Smooth muscle cell (in vitro differentiated cells): ENCODE measurements at regions not wholly inside any gene's neighbourhood (a gene's known extent, or its start where the extent isn't known, plus 50 kb on each side); places are given as distances from the start of the nearest gene placed in this dataset.

ENCODE experiments used
- DNase-seq: peaks from one replicate; lab custom pipeline; 2025; ENCODE audit not compliant: unreplicated experiment; lab: John Stamatoyannopoulos, UW
- H2AFZ ChIP-seq: fragments of 200-600 bp; sonication (generic); 2 replicates; pipeline ENCODE4 v1.6.0; 2016; ENCODE audit warnings: antibody characterized with exemption, low read depth, mild to moderate bottlenecking
- H3F3A ChIP-seq: fragments of 200-600 bp; sonication (generic); 2 replicates; pipeline ENCODE4 v1.6.0; 2017; ENCODE audit warnings: antibody characterized with exemption, low read depth
- H3K27ac ChIP-seq: fragments of 200-600 bp; sonication (generic); 2 replicates; pipeline ENCODE4 v1.5.1; 2016; ENCODE audit warnings: low read depth, mild to moderate bottlenecking
- H3K27me3 ChIP-seq: fragments of 200-600 bp; sonication (generic); 2 replicates; pipeline ENCODE4 v1.6.1; 2016; ENCODE audit warnings: low read depth, mild to moderate bottlenecking
- H3K36me3 ChIP-seq: fragments of 200-600 bp; sonication (generic); 2 replicates; pipeline ENCODE4 v1.5.1; 2016; ENCODE audit warnings: low read depth
- H3K4me1 ChIP-seq: fragments of 200-600 bp; sonication (generic); 2 replicates; pipeline ENCODE4 v1.5.1; 2016; ENCODE audit warnings: low read depth
- H3K4me2 ChIP-seq: fragments of 200-600 bp; sonication (generic); 2 replicates; pipeline ENCODE4 v1.6.0; 2016; ENCODE audit warnings: mild to moderate bottlenecking
- H3K4me3 ChIP-seq: fragments of 200-600 bp; sonication (generic); 2 replicates; pipeline ENCODE4 v1.5.1; 2016; ENCODE audit warnings: mild to moderate bottlenecking
- H3K79me2 ChIP-seq: fragments of 200-600 bp; sonication (generic); 2 replicates; pipeline ENCODE4 v1.6.0; 2016; ENCODE audit warnings: low read depth, mild to moderate bottlenecking
- H3K9ac ChIP-seq: fragments of 200-600 bp; sonication (generic); 2 replicates; pipeline ENCODE4 v1.6.0; 2016; ENCODE audit warnings: low read depth
- H3K9me3 ChIP-seq: fragments of 200-600 bp; sonication (generic); replicated peaks from 2 replicates; pipeline ENCODE4 v1.5.1; 2016; ENCODE audit warnings: low read depth
- H4K20me1 ChIP-seq: fragments of 200-600 bp; sonication (generic); 2 replicates; pipeline ENCODE4 v1.6.0; 2016; ENCODE audit warnings: low read depth
- WGBS: methylation state at CpG from one replicate; pipeline ENCODE4 v1.1.7; 2016; ENCODE audit warnings: low lambda C conversion rate; 5-methylcytosine and 5-hydroxymethylcytosine counted together
- TF ChIP-seq, protein P1 (sequence below): fragments of 200-600 bp; sonication (generic); IDR thresholded peaks from 2 replicates; pipeline ENCODE4 v1.5.1; 2017; ENCODE audit warnings: borderline replicate concordance, mild to moderate bottlenecking, antibody characterized with exemption; ENCODE audit not compliant: insufficient read depth, poor library complexity, severe bottlenecking

DNA sequence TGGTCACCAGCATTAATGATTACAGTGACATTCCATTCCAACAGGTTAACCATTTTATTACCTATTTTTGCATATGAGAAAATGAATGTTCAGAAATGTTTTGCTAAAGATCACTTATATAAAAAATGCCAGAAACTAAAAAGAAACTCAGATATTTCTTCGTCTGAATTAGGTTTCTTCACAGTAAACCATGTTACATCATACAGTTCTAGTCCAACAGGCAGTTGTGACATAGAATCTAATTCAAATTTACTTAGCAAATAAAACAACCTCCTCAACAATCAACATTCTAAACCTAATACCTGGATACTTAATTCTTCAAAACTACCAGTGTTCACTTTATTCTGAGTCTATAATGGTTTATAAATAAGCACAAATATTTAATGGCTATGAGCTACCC, 416.3 kb upstream of the LRRTM4 start:
- DNase-seq = no peak
- Histone ChIP-seq H3K9me3 (no peaks in the 10 kb centered on the region), H3K36me3 (no peaks in the 10 kb centered on the region), H3K4me3 (no peak overlapping the region), H4K20me1 (no peaks in the 10 kb centered on the region), H3K4me1 (no peaks in the 10 kb centered on the region), H3K27ac (no peak overlapping the region), H3K9ac (no peak overlapping the region), H2AFZ (no peak overlapping the region), H3K27me3 (no peaks in the 10 kb centered on the region), H3F3A (no peaks in the 10 kb centered on the region), H3K4me2 (no peak overlapping the region), H3K79me2 (no peaks in the 10 kb centered on the region)
- TF ChIP-seq, protein P1, sequence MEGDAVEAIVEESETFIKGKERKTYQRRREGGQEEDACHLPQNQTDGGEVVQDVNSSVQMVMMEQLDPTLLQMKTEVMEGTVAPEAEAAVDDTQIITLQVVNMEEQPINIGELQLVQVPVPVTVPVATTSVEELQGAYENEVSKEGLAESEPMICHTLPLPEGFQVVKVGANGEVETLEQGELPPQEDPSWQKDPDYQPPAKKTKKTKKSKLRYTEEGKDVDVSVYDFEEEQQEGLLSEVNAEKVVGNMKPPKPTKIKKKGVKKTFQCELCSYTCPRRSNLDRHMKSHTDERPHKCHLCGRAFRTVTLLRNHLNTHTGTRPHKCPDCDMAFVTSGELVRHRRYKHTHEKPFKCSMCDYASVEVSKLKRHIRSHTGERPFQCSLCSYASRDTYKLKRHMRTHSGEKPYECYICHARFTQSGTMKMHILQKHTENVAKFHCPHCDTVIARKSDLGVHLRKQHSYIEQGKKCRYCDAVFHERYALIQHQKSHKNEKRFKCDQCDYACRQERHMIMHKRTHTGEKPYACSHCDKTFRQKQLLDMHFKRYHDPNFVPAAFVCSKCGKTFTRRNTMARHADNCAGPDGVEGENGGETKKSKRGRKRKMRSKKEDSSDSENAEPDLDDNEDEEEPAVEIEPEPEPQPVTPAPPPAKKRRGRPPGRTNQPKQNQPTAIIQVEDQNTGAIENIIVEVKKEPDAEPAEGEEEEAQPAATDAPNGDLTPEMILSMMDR = no peak
- WGBS = 84% methylated on average over 1 of the region's 1 CpG

DNA sequence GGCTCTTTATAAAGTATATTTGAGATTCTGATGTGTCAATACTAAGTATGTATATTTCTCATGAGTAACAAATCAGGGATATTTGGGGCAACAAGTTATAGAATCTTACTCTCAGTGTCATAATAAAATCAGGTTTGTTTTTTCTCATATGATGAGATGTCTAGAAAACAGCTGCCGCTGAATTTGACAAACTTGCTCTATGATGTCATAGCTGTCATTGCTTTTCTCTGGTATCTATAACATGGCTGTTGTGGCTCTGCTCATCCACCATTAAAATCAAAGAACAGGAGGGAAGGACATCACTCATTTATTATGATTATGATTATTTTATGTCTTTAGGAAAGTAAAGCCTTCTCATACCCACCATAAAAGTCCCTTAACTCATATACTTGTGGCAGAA, 417.2 kb upstream of the LRRTM4 start:
- Histone ChIP-seq H3K36me3 (no peaks in the 10 kb centered on the region), H4K20me1 (no peaks in the 10 kb centered on the region), H2AFZ (no peak overlapping the region), H3K4me3 (no peak overlapping the region), H3K9ac (no peak overlapping the region), H3K9me3 (no peaks in the 10 kb centered on the region), H3K27ac (no peak overlapping the region), H3K4me2 (no peak overlapping the region), H3K79me2 (no peaks in the 10 kb centered on the region), H3F3A (no peaks in the 10 kb centered on the region), H3K4me1 (no peaks in the 10 kb centered on the region), H3K27me3 (no peaks in the 10 kb centered on the region)
- TF ChIP-seq, protein P1 = no peak
- 100% methylated on average over 1 of the region's 1 CpG for WGBS
- no peak for DNase-seq

DNA sequence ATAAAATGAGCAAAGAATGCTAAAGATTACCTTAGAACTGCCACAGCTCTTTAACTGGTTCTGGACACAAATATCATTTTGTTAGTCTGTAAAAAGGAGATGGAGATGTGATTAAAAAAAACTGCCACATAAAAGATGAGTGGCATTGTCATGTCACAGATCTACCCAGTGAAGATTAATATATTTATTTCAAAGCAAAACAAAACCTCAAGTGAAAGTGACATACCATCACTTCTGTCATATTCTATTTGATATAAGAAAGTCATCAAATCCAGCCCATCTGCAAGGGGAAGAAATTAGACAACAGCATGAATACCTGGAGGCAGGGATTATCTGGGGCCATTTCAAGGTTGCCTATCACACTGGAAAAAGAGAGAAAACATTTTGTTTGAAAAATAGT, 417.6 kb upstream of the LRRTM4 start:
- no peaks in the 10 kb centered on the region for H3K9me3 ChIP-seq
- no peaks in the 10 kb centered on the region for H3K79me2 ChIP-seq
- no peak overlapping the region for H2AFZ ChIP-seq
- no peak for DNase-seq
- TF ChIP-seq, protein P1 = no peak
- no peaks in the 10 kb centered on the region for H3K36me3 ChIP-seq
- no peak overlapping the region for H3K4me3 ChIP-seq
- H3F3A ChIP-seq = no peaks in the 10 kb centered on the region
- no peaks in the 10 kb centered on the region for H3K4me1 ChIP-seq
- no peak overlapping the region for H3K9ac ChIP-seq
- no peaks in the 10 kb centered on the region for H4K20me1 ChIP-seq
- H3K4me2 ChIP-seq = no peak overlapping the region
- no peak overlapping the region for H3K27ac ChIP-seq
- H3K27me3 ChIP-seq = no peaks in the 10 kb centered on the region

DNA sequence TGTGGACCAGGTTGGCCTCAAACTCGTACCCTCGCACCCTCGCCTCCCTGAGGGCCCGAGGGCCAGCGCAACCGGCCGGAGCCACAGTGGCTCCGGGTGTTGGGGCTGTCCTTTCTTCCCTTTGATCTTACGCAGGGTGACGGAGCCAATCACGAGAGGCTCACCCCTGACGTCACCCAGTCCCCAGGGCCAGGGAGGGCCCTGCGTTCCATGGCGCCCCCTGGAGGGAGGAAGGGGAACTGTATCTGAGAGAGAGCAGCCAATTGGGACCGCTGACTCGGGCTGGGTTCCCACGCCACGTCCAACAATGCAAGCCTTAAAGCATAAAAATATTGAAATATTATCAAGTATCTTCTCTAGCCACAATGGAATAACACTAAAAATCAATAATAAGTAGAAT, 432.8 kb upstream of the LRRTM4 start:
- H3F3A ChIP-seq = no peaks in the 10 kb centered on the region
- TF ChIP-seq, protein P1 = peak; percentile 38
- 93% methylated on average over 18 of the region's 18 CpGs for WGBS

More for the DNA sequence above, 432.8 kb upstream of the LRRTM4 start:
- no peak overlapping the region for H3K4me2 ChIP-seq
- no peak overlapping the region for H3K9ac ChIP-seq
- no peaks in the 10 kb centered on the region for H3K79me2 ChIP-seq
- no peaks in the 10 kb centered on the region for H4K20me1 ChIP-seq
- H3K36me3 ChIP-seq = no peaks in the 10 kb centered on the region
- no peak overlapping the region for H3K4me3 ChIP-seq
- H3K27ac ChIP-seq = no peak overlapping the region
- no peaks in the 10 kb centered on the region for H3K4me1 ChIP-seq
- H3K9me3 ChIP-seq = no peaks in the 10 kb centered on the region
- H2AFZ ChIP-seq = no peak overlapping the region
- no peaks in the 10 kb centered on the region for H3K27me3 ChIP-seq
- no peak for DNase-seq
